Upper lobe of left lung (tissue), 4 donors: ENCODE measurements at regions not wholly inside any gene's neighbourhood (a gene's known extent, or its start where the extent isn't known, plus 50 kb on each side); places are given as distances from the start of the nearest gene placed in this dataset.

Source experiments
- CTCF ChIP-seq, 6 experiments: fragments of 450-650 bp in 4 of 6; fragments of 200-600 bp in 2 of 6; sonication (generic) in 2 of 6; IDR thresholded peaks; one replicate each; pipeline ENCODE4 v1.5.1; 2016 to 2019; ENCODE audit warnings: antibody characterized with exemption in 6 of 6
- POLR2A ChIP-seq, 4 donors: fragments of 450-650 bp; IDR thresholded peaks; one replicate each; pipeline ENCODE4 v1.5.1; 2016 to 2017; ENCODE audit warnings: antibody characterized with exemption in 4 of 4, mild to moderate bottlenecking in 2 of 4

GRCh38 chr6:78347191-78347916, 520.0 kb upstream of the IRAK1BP1 start:
- no peak for TF ChIP-seq POLR2A (IDR thresholded peaks at IDR 0.05)
- no peak for TF ChIP-seq CTCF (IDR thresholded peaks at IDR 0.05)
